GM18508 (cell line): ENCODE measurements at regions not wholly inside any gene's neighbourhood (a gene's known extent, or its start where the extent isn't known, plus 50 kb on each side); places are given as distances from the start of the nearest gene placed in this dataset.

Source experiments
- ATAC-seq: cut with Tn5 transposase; IDR thresholded peaks from one replicate; pipeline ENCODE4 v1.9.1; 2021; ENCODE audit warnings: moderate number of reproducible peaks; ENCODE audit not compliant: insufficient read depth, unreplicated experiment

DNA sequence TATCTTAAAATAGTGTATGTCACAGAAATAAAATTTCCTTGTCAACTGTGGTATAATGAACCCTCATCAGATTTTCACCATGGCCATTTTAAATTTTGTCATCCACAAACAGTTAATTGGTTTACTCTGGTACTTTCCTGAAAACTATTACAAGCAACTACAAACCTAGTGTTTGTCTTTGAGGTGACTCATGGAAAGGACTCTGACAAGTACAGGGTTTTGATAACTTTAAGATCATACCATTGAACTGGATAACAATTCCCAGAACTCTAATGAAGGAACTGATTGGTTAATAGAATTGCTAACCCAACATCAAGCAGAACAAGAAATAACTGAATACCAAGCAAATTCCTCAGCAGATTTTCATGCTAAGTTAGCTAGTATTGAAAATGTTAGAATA is 237.7 kb upstream of the IPO5 start:
- ATAC-seq, result no peak

DNA sequence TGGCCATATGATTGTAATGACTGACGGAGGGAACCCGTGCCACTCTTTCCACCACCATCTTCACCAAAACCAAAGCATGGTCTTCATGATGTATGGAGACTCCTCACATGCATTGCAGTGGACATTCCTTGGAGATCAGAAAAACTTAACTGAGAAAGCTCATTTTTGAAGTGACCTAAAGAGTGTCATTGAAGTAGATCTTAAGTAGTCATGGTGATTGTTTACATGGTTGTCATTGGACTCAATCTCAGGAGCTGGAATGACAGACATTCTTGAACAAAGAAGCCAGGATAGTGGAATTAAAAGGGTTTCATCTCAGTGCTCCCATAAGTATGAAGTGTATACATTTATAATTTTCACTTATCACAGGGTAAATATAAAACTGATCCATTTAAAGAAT is 236.7 kb upstream of the IPO5 start:
- no peak for ATAC-seq

DNA sequence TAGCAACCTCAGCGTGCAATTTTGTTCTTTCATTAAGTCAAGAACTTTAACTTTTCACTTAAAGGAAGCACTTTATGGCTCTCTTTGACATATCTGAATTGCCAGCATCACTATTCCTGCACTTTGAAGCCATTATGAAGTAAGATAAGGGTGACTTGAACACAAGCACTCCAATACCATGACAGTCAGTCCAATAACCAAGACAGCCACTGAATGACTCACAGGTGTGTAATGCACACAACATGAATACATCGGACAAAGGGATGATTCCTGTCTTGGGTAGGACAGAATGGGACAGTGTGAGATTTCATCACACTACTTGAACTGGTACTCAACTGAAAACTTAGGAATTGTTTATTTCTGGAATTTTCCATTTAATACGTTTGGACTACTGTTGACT is 233.7 kb upstream of the IPO5 start:
- no peak for ATAC-seq

DNA sequence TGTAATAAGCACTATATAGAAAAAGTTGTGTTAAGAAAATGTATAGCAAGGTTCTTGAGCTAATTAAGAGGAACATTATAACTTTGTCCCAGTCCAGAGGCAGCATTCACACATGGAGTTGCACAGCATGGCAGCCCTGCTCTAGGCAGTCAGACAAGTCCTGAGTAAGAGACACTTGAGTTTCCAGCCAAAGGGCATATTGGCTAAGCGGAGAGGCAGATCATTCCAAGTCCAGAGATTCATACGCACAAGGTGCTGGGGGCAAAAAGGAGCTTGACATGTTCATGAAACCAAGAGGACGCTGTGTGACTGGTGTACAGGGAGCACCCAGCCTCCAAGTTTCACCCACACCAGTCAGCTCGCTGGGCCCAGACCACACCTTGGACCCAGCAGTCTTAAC is 232.6 kb upstream of the IPO5 start:
- no peak for ATAC-seq

DNA sequence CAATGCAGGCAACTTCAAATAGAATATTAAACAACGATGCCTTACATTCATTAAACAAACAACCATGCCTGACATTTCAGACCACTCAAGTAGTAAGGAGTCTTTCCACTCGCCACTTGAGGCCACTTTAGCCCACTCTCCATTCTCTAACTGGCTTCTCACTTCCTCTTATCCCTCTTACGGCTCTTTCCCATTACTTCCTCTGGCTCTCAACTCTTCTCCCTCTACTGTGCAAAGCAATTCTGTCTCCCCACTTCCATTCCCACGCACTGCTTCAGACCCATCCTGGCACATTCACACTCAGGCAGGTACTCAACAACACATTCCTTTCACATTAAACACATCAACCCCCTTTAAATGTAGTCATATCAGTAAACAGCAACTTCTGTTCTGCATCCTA is 229.8 kb upstream of the IPO5 start:
- ATAC-seq, result no peak

DNA sequence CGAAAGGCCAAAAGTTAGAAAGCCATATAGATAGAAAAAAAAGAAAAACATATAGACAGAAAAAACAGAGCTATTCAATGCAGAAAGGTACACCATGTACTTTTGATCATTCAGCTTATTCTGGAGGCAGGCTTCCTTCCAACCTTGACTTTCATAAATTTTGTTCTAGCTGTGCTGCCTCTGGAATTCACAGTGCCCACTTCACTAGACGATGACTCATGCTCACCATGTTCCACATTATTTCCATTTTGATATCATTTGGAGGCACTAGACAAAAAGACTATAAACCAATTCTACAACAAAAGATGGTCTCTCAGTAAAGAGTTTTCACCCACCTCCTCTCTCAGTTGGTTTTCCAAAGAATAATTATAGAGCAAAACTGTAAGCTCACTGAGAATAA is 229.0 kb upstream of the IPO5 start:
- no peak for ATAC-seq

DNA sequence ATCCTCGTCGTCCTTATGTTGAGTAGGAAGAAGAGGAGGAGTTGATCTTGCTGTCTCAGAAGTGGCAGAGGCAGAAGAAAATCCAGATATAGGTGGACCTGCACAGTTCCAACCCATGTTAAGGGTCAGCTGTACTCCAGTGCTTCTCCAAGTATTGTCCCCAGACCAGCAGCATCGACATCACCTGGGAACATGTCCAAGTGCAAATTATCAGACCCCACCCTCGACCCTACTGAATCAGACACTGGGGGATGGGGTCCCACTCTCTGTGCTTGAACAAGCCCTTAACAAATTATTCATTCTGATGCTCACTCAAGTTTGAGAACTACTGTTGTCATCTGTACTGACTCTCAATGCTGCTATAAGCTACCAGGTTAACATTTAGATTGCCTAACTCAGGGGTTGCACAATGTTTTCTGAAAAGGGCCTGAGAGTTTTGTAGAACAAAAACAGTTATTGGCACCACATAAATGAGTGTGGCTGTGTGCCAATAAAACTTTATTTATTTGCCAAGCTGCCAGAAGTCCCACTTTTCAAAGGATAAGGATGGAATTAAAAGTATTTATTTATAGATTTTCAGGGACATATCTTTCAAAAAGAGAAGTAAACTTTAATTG is 226.7 kb upstream of the IPO5 start:
- no peak for ATAC-seq

DNA sequence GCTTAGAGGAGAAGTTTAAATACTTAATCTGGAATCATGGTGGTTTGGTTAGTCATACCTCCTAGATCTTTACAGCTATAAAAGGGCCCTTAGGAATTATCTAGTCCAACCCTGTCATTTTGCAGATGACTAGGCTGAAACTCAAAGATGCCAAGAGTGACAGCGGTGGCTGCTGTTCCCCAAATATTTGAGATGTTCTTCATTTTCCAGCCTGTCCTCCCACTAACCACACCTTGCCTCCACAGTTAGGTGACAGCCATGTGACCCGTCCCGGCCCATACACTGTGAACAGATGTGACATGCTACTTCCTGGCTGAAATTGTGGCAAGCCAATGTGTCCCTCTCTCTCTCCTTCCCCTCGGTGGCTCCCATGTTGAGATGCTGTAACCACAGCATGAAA is 225.5 kb upstream of the IPO5 start:
- no peak for ATAC-seq

DNA sequence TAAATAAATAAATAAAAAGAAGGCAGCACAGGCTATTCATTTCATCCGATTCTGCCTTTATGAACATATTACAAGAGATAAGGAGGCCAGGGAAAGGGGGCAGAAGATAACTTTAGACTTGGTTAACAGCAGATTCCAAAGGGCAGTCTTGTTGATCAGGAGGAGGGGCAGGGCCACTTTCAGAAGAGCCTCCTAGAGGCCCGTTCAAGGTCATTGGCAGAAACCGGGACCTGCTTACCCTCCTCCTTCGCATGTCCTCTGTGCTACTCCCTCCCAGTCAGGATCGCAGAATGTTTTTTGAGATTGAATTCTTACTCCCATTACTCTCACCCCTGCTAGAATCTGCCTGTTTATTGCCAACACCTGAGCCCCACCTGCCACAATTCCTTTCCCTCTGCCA is 217.0 kb upstream of the IPO5 start:
- no peak for ATAC-seq

DNA sequence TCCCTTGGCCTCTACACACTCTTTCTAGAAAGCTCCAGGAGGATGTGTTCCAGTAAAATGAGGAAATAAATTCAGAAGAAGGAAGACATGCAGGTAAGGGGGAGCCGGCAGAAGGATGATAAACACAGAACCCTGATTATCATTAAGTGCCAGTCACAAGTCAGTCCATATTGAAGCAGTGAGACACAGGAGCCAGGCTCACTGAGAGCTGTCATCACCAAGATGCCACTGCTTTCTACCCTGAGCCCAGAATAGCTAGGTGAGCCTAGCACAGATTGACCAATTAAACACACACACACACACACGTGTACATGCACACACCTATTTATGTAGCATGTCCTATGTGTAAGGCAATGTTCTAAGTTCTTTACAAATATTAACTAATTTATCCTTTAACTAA is 211.4 kb upstream of the IPO5 start:
- no peak for ATAC-seq

DNA sequence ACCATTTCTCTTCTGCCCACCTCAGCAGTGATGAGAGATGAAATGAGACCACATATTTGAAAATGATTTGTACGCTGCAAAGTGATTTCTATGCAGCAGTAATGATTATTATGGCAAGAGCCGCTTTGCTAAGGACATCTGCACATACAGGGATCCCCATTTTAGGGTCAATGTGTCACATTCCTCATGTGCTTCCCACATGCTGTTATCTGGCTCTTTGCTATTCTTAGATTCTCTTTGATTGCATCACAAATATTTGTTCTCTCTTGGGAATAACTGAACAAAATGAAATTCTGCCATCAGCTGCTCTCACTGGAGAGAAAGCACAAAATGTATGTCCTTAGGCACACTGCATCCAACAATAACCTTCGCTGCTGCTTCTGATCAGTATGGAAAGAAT is 209.5 kb upstream of the IPO5 start:
- ATAC-seq, result no peak

DNA sequence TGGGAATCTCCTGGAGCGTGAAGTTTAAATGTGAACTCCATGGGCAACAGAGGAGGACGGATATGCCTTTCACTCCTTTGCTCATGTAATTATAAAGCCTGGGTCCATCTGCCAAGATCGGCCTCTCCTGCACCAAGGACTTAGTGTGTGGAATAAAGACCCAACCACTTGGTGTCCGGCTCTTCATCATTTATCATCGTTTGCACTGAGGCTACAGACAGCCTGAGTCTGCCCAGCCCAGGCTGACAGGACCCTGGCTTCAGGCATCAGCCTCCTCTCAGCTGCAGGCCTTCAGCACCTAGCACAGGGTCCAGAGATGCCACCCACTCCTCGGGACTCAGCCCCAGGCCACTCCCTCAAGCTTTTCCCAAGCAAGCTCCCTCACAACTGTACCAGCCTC is 206.8 kb upstream of the IPO5 start:
- ATAC-seq, result no peak

DNA sequence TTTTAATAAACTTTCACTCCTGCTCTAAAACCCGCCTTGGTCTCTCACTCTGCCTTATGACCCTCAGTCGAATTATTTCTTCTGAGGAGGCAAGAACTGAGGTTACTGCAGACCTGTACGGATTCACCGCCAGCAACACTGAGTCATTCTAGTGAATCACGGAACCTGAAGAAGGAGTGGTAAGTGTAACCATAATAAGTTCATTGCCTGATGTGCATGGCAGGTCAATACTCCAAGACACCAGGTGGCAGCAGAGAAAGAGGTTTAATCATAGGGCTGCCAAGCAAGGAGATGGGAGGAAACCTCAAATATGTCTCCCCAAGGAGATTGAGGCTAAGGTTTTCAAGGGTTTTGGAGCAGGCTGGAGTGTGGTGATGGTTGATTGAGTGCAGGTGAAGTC is 204.3 kb upstream of the IPO5 start:
- ATAC-seq, result no peak

DNA sequence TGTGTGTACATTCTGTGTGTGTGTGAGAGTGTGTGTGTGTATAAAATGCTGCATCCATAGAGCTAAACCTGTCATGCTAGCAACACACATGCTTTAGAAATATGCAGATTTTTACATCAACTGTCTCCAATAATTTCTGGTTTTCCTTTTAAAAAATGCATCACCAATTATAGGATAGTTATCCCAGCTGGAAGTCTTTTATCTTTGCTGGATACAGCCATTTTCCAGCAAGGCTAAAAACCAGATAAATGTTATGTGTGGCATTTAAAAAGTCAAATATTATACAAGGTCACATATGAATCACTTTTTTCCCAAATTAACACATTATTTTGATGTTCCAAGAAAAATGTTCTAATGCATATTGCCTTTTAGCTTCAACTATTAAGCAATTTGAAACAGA is 202.0 kb upstream of the IPO5 start:
- no peak for ATAC-seq

DNA sequence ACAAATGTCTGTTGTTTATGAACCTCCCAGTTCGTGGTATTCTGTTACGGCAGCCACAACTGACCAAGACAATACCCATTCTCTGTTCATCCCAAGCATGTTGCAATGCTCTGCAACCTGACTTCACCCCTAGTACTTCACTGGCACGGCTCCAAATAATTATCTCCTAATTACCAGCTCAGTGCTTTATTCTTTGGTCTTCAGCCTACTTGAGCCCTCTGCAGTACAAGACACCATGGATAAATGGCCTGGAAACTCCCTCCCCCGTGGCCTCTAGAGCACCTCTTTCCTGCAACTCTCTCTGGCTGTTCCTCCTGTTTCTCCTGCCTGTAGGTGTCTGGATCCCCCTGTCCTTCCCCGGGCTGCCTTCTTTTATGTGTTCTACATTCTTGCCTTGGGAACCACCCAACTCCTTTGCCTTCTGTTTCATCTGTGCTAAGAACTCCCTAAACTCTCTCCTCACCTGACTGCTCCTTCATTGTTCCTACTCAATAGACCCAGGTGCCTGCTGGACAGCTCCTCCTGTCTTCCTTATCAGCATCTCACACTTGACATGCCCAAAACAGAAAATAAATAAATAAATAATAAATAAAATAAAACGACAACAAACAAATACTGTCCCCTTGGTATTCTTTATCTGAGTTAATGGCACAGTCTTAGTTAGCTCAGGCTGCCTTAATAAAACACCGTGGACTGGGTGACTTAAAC is 200.4 kb upstream of the IPO5 start:
- ATAC-seq, result no peak

DNA sequence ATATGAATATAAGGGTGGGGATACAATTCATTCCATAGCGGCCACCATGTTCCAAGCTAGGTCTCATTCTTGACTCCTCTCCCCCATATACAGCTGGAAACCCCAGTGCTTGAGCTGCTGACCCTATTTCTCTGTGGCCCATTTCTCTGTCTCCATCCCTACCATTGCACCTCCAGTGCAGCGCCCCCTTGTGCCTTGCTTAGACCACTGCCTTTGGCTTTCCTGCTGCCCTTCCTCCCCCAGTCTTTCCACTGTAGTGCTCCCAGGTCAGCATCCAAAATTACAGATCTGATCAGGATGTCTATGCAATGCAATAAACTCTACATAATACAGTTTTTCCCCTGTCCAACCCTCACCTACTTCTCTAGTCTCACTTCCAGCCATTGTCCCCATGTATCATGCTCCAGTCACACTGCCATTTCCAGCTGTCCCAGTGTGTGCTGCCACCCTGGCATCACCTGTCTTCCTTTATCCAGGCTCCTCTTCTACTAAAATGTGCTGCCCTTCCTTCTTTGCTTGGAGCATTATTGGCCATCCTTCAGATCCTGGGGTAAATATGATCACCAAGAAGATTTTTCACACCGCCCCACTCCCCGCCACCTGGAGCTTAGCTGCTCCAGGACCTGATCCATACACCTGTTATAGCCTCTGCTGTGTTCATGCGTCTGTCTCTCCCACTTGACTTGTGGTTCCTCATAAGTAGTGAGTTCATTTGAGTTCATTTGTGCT is 199.4 kb upstream of the IPO5 start:
- ATAC-seq, result no peak

DNA sequence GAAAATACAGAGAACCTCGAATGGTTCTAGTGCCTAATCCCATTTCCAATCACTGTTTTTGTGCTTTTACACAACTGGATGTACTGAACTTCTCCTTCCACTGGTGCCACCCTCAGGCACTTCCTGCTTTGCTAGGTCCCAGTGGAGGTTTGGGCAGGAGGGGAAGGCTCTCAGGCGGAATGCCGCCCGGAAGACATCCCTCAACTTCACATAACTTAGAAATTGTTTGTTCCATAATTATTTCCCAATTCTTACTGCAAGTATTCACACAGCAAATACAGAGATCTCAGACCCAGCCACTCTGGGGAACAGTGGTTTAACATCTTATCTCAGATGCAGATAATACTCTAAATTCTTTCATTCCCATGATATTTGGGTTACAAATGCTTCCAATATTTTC is 195.7 kb upstream of the IPO5 start:
- no peak for ATAC-seq

DNA sequence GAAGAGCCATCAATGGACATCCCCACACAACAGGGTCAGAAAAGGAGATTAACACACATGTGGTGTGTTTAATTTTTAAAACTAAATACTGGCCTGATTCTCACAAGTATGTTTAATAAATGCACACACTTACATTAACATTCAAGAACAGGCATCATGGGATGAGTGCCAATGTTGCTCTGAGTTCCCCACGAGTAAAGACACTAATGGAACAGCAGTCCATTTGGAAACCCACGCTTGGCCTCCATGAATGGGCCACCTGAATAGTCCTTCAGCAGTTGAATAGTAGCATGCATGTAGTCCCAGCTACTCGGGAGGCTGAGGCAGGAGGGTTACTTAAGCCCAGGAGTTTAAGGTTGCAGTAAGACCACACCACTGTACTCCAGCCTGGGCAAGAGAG is 195.2 kb upstream of the IPO5 start:
- no peak for ATAC-seq

DNA sequence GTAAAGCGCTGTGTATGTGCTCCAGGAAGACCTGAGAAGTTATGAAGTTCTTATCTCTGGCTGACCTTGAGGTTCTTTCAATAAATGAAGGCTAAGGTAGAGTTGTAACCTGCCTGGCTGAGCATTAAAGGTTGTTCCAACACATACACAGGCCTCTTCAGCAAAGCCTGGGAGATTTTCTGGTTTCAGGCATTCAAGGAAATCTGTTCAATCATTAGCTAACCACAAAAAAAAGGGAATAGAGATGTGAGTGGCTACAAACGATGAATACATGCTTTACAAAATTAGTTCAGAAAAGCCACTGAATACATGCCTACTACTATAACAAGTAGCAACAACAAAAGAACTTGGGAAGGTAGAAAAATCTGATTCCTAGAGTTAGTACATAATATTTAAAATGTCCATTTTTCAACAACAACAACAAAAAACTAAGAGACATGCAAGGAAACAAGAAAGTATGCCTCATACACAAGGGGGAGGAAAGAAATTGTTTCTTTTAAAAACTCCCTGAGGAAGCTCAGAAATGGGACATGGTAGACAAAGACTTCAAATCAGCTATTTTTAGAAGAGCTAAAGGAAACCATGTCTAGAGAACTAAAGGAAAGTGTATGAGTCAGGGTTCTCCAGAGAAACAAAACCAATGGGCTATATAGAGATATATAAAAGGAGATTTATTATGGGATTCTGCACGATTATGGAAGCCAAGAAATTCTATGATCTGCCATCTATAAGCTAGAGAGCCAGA is 191.5 kb upstream of the IPO5 start:
- no peak for ATAC-seq

DNA sequence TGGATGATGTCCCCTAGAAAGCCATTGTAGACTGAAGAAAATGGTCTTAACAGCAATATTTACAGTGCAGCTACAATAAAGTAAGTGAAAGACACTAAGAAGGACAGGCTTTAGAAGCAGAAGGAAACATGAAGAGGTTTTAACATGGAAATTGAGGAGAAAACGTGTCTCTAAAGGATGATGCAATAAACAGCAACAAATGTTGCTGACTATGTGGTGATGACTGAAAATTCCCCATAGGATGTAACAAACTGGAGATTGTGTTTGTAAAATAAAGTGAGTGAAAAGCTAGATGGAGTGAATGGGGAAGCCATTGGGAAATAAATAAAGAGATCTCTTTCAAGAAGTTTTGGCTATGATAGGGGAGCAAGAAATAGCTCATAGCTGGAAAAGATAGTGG is 186.7 kb upstream of the IPO5 start:
- no peak for ATAC-seq

DNA sequence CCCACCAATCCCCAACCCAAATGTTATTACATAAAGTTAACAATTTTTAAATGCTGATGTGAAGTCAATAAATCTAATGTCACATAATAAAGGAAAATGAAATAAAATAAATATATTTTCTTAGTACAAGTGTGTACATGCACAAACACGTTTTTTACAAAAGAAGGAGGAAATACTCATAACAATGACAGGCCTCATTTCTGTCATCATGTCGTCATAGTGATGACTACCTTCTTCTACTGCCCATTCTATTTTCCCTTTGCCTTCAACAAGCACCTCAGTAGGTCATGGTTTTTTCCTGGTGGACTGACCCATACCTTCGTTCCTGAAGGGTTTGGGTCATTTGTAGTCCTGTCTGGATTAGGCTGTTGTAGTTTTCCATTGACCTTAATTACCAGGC is 185.3 kb upstream of the IPO5 start:
- no peak for ATAC-seq
